OCI-M2 (cell line): ENCODE measurements at regions not wholly inside any gene's neighbourhood (a gene's known extent, or its start where the extent isn't known, plus 50 kb on each side); places are given as distances from the start of the nearest gene placed in this dataset.

Experiments
- DNase-seq: peaks from one replicate; lab custom pipeline; 2025; ENCODE audit not compliant: unreplicated experiment; lab: John Stamatoyannopoulos, UW

DNA sequence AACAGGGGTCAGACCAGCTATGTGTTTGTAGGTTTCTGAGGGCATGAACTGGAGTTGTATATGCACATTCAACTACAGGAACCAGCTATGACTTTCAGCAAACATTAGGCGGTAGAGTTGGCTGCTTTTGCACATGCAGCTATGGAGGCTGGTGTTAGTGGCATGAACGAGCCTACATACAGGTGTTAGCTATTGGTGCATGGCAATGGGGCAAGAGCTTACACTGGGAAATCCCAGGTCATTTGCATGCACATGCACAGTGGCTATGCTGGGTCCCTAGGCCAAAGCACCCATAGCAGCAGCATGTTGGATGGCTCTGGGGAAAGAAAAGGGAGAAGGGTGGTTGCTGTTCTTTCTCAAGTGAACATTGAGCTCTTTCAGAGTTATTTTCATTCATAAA, 1018.5 kb upstream of the PHF14 start:
- DNase-seq: no peak

DNA sequence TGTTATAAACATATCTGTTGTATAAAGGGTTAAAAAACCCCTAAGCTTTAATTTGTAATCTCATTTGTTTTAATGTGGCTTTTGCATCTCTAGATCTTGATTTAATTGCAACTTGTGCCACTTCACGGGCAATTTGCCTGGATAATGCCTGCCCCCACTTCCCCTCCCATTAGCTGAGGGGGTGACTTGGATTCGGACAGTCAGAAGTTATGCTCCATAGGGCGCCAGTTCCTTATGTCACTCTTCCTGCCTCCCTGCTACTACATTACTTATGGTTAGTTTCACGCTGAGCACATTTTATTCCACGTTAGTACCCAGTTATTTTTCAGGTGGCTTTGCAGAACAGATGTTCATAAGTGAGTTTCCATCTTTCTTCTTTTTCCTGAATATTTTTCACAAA, 1015.2 kb upstream of the PHF14 start:
- no peak for DNase-seq

DNA sequence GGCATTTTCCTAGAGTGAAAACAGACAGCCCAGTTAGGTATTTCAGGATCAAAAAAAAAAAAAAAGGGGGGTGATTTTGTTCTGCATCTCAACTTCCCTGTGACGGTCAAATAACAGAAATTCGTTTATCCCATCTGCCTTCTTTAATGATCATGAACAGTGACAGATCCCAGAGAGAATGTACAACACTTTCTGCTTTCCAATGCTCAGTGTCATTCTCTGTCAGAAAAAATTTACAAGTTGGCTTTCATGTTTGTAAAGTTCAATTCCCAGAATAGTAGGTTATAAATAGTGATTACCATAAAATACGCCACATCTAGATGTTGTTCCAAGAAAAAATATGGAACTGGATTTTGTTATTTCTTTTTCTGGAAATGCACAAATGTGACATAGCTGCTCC, 1013.2 kb upstream of the PHF14 start:
- DNase-seq: no peak

DNA sequence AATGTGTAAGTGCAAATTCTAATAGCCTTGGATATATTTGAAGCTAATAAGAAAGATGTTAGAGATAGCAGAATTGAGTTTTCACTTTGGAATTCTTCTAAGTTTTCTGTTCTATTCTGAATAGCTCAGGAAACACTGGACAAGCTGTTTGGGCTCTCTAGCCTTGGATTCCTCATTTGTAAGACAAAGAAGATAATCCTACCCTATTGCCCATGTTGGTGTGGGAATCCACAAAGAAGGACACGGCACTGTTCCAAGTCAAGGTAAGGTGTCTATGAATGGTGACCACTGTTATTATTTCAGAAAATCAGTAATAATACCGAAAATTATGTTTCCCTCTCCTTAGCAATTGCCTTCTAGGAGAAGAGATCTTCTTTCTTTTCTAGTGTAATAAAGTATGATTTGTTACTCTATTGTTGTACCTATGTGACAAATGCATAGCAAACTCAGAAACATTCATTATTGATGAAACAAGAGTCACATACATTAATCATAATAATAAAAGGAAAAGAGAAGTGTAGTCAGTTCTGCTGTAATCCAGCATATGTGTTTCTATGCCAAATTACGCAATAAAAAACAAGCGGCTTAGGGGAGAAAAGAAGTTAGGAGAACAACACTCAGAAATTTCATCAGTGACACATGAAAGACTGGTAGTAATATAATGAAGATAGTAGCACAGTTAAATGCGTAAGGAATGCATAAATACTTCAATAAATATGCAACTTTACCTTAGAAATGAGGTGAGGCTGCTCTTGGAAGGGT, 1012.3 kb upstream of the PHF14 start:
- DNase-seq: no peak

DNA sequence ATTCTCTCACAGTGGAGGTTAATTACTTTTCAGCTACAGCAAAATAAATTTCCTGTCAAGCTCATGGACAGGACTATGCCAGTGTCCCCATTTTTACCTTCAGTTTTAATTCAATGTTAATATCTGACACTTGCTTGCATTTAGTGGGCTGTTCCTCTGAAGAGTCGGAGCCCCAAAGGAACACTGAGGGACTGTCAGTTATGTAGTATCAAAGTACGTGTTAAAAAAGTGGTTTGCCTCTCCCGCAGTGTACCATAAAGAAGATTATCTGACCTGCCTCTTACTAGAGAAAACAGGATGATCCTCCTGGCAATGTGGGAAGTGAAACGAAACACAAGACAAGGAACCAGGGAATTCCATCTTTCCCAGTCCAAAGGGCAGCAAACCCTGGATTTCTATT, 1010.9 kb upstream of the PHF14 start:
- DNase-seq: no peak

DNA sequence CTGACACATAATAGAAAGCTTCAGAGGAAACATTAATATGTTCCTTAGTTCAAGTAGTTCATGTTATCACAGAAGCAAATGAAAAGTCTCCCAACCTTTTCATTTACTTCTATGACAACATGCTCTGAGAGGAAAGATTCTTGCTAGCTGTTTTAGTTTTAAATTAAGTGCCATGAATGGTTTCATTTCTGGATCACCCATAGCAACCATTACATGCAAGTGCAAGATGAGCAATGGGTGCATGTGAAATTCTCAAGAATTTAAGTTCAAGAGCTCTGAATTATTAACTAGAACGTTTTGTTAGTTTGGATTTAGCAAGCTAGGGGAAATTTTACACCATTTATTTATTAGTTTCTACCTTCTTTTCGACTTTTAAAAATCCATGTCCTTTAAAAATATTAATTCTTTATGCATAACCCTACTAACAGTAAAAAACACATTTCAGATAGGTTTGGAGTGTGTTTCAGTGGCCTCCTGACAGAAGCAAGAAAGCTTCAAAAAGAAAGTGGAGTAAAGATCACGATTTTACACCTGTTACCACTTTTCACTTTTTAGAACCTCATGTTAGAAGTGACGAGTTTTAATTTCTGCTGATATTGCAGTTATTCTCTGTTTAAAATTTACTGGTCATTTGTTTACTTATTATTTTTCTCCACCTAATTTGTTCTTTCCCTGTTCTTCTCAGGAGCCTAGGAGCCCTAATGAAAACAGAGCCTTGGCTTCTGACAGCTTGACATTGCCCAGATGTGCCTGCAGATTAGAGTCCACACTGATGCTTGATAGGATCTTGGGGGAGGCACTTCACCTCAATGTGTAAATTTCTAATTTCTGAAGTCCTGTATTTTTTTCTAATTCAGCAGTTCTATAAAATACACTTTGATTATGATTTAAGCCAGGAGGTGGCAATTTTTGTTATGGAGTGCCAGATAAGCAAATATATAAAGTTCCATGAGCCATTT, 995.3 kb upstream of the PHF14 start:
- DNase-seq: no peak

DNA sequence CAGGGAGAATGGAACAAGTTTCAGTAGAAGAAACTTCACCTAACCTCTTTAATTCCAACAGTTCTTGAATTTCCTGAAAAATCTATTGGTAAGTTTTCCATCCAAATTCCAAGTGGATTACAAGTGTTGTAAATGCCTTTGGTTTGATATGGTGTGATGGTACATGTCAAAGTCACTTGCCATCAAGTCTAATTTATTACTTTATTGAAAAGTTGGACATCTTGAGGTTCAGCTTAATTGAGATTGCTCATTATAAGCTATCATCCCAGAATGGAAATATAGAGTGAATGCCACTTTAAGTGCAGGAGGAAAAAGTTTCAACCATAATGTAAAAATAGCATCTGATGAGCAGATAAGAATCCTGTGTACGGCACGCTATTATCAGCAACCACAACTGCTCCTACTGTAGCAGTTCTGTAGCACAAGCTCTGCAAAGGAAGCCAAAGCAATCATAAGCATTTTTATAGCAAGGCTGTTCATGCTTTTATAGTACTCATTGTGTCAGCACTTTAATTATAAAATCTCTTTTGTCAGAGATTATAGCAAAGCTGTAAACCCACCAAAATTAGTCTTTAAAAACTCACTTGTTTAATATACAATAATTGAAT, 991.8 kb upstream of the PHF14 start:
- DNase-seq: no peak

DNA sequence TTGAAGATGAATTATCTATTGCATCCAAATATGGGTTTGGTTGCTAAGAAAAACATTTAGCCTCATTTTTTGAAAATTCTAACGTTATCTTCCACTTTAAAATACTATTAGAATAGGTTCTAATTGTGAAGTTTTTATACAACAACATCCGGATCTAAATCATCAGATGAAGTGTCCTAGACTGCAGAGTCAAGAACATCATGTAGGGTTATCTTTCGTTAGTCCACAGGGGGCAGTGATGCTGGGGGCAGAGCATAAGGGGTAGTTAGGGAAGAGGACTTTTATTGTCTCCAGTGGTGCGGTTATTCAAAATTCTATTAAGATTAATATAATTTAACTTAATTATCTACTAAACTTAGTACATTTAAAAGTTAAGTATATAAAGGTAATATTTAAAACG, 990.6 kb upstream of the PHF14 start:
- no peak for DNase-seq

DNA sequence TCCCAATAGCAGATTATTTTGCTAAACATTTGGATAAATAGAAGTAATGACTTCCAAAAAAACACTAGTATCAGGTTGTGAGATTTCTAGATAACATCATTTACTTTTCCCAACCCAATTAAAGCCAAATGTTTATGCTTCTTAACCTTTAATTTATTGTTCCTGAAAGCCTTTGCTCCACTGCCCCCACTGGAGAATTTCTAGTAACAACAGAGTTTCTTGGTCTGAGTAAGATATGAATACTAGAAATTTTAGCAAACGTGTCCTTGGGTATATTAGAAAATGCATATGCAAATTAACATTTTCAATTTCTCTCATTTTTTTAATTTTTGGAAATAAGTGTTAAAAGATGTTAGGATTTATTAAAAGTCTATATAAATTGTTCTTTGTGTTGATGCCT, 958.0 kb upstream of the PHF14 start:
- DNase-seq: no peak

DNA sequence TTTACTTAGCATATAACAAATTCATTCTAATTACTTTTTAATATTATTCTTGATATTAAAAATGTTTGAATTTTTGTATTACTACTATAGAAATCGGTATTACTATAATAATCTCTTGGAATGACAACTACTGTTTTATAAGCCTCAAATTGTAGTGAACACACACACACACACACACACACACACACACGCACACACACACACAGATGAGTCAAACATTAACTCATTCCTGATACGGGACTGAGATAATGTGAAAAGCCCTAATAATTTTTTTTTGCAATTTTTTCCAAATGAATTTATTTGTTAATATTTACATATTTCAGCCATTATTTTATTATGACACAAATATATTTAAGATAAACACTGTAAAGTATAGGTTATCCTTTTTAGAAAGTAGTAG, 951.2 kb upstream of the PHF14 start:
- DNase-seq: no peak

DNA sequence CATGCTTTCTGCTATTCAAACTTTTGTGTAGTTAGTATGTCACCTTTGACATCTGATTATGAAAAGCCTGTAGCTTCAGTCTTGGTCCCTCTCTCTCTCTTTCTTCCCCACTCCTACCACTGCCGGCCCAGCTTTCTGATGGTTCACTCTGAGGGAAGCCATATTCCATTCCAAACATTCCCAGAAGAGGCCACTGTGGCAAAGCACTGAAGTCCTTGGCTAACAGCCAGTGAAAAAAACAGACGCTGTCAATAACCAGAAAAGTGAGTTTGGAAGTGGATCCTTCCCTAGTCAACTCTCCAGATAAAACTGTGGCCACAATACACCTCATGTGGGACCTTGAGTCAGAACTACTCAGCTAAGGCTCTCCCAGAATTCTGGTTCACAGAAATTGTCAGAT, 950.7 kb upstream of the PHF14 start:
- no peak for DNase-seq

DNA sequence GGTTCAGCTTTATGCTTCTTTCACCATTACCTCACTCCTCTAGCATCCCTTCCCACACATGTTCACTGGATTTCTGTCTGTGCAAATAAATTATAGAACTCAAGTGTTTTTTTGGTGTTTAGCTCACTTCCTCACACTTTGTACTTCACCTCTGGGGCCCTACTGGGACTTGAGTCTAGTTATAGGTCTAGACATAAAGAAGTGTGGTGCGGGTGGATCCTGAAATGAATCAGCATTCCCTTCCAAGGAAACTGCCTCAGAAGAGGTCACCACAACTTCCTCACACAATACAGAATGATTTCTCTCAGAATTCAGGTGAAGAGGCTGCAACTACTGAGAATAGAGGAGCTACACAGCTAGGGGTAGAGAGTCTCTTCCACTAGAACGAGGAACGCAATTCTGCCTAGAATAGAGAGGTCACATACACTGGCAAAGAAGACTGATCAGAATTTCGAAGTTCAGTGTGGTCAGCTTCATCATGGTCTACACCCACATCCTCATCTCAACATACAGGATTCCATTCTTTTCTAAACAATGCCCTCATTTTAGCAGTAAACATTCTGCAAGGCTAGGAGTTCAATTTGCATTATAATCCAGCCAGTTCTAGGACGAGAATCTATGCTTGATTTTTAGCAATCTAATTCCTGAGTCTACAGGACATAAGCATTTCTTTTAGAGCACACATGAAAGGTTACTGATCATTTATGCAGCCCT, 938.7 kb upstream of the PHF14 start:
- DNase-seq: no peak

DNA sequence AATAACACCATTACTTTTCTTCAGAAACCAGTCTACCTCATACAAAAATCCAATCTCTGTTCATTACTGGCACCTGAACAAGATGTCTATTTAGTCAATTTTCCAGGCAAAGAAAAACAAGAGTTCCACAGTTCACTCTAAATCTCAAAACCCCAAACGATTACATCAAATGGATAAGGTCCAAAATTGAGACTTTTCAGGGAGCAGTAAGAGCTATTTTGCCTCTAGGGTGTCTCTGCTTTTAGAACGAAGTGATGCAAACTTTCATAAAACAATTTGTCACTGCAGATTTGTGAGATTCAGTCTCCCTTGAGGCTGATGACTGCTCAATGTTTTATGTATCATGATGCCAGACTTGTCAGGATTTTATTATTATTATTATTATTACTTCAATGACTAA, 937.0 kb upstream of the PHF14 start:
- no peak for DNase-seq

DNA sequence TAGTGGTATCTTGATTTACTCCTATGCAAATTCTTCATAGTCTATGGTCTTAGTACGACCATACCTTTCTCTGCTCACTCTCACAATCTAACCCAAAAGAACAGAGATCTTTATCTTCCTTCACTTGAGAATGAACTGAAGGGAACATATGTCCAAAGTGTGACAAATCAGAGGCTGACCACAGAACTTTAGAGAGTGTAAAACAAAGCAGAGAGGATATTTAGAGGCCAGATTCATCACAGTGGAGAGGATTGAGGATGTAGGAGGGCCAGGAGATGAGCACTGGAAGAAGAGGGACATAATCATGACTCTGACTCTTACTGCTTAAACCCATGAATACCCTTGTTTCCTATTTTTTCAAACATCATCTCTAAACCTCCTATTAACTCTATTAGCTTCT, 935.3 kb upstream of the PHF14 start:
- DNase-seq: no peak

DNA sequence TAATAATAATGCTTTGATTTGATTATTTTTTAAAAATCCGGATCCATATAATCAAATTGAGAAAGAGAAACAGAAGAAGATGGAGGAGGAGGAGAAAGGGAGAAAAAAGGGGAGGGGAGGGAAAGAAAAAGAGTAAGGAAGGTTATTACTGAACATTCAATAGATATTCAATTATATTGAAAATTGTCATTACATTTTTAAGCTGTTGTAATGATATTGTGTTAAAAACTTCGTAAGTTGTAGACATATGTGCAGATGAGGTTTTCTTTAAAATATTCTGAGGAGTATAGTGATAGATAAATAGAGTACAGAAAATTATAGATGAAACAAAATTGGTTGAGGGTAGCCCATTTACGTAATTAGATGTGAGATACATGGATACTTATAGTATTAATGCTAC, 933.0 kb upstream of the PHF14 start:
- DNase-seq: no peak

DNA sequence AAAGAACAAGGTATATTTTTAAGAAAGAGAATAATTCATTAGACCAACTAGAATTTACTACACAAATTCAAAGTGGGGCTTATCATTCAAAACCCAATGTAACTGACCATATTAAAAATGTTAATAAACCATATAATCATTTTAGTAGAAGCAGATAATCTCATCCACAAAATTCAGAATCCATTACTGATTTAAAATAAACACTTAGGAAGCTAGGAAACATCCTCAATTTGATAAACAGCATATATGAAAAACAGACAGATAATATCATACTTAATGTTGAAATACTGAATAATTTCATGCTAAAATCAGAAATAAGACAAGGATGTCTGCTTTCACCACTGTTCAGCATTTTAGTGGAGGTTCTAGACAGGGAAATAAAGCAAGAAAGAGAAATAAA, 902.8 kb upstream of the PHF14 start:
- DNase-seq: no peak

DNA sequence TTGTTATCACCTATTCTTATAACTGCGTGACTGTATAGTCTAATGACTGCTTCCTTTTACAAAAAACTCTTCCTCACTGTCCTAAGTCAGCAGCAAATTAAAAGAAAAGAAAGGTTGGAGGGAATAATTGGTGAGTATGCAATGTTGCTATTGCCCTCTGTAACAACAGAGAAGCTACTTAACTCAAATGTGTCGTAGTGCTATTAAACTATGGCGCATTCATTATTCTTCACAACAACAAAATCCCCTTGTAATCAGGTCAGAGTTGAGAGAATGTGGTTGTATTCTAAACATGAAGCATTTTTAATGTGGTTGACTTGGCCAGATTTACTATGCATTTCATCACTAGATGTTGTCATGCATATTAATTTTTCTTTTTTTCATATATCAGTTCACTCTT, 897.8 kb upstream of the PHF14 start:
- DNase-seq: no peak

DNA sequence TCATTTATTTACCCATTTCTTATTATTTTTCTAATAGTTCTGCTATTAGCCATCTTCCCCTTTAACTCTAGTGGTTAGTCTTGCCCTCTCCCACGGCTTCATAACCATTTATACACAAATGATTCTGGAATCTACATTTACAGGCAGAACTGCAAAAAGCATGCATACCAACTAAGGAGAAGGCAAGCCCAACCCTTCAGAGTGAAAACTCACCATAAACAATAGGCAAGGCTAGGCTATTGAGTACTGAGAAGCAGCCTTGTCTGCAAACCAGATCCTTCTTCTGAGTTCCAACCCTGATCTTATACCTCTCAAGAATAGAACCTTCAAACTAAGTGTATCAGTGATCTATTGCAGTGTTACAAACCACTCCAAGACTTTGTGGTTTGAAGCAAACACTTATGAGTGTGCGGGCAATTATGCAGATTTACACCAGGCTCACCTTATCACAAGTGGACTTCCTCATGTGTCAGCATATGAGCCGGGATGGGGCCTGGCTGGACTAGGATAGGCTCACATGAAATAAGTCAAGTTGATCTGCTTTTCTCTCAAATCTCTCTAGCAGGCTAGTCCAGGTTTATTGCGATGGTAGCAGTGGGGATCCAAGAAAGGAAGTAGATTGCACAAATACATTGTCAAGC, 896.9 kb upstream of the PHF14 start:
- no peak for DNase-seq

DNA sequence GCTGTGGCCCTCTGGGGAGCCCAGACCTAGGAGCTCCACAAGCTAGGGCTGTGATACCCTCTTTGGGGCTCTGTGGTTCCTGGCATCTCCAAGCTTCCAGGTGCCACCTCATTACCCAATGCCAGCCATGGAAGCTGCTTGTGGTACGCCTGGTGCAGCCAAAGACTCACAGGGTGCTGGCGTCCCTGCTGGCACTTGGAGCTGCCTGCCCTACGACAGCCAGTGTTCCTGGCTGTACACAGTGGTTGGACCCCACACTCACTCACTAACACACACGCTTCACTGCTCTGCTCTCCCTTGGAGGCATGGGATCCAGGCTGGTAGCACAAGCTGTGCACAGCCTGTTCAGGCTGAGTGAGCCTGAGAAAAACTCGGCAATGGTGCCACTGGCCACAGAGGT, 894.1 kb upstream of the PHF14 start:
- DNase-seq: no peak

DNA sequence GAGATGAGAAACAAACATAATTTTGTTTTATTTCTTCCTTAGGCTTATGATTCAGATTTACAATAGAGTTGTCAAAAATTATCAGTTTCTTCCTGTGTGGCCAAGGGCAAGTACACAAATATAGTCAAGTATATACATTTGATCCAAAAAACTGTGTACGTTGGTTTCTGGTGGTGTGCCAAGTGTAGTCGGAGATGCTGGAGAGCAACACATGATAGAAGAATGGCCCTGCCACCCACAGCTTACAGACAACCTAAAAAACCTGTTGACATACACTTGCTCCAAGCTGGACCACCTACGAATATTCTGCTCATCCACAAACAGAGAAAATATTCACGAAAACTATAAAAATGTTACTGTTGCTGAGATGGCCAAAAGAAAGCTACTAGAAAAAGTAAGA, 890.8 kb upstream of the PHF14 start:
- DNase-seq: no peak

DNA sequence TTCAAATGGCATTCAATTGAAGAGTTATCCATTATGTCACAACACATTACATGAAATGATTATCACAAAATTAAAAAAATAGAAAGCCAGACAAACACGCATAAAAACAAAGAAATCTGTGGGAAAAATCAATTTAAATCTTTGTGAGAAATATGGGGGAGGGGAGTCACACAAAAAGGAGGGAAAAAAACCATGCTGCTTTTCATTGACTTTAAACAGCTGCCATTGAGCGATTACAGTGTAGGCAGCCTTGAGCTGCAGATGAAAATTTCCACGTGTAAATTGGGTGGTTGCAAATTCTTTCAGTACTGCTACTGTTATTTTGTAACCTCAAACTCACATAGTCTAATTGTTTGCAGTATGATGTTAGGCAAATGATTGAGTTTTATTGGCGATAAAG, 889.9 kb upstream of the PHF14 start:
- no peak for DNase-seq
